A673 (cell line): ENCODE measurements at regions not wholly inside any gene's neighbourhood (a gene's known extent, or its start where the extent isn't known, plus 50 kb on each side); places are given as distances from the start of the nearest gene placed in this dataset.
A peak's percentile ranks its signal among the peaks of the same experiment; 100 is the strongest.

Source experiments
- BruUV-seq: library from RNA; stranded (reverse); fragments of 400-500 nt; replicated peaks from 2 replicates; lab custom pipeline; 2021; lab: Mats Ljungman, UMichigan
- CTCF ChIA-PET: fragments of 300-600 bp; sonication (Branson Sonifier 250); formaldehyde crosslinking; loops from one replicate; lab custom pipeline; 2022; ENCODE audit warnings: antibody characterized with exemption; lab: Charles Lee
- POLR2A ChIA-PET: fragments of 300-600 bp; sonication (Branson Sonifier 250); formaldehyde crosslinking; loops from one replicate; lab custom pipeline; 2022; ENCODE audit warnings: antibody characterized with exemption; ENCODE audit not compliant: low non-redundant PET; lab: Charles Lee
- DNase-seq: peaks from one replicate; pipeline ENCODE4 v3.0.0-alpha.2; 2015; ENCODE audit warnings: low spot score
- H3K27ac ChIP-seq: fragments of 200-600 bp; sonication (generic); 2 replicates; pipeline ENCODE4 v1.5.1; 2016; ENCODE audit warnings: mixed run types, low read depth, mild to moderate bottlenecking, mixed read lengths, antibody characterized with exemption, low read length; ENCODE audit not compliant: poor library complexity, severe bottlenecking
- H3K27me3 ChIP-seq: fragments of 200-600 bp; sonication (generic); replicated peaks from 2 replicates; pipeline ENCODE4 v1.6.1; 2017; ENCODE audit warnings: mixed run types, low read depth, mild to moderate bottlenecking, mixed read lengths, antibody characterized with exemption, low read length; ENCODE audit not compliant: insufficient read depth, poor library complexity
- H3K36me3 ChIP-seq: fragments of 200-600 bp; sonication (generic); 2 replicates; pipeline ENCODE4 v1.6.1; 2016; ENCODE audit warnings: mixed run types, mild to moderate bottlenecking, mixed read lengths, antibody characterized with exemption, low read length; ENCODE audit not compliant: insufficient read depth, poor library complexity, severe bottlenecking
- H3K4me1 ChIP-seq: fragments of 200-600 bp; sonication (generic); 2 replicates; pipeline ENCODE4 v1.6.1; 2017; ENCODE audit warnings: mixed run types, mild to moderate bottlenecking, mixed read lengths, antibody characterized with exemption, low read length; ENCODE audit not compliant: insufficient read depth, poor library complexity, severe bottlenecking
- H3K4me3 ChIP-seq: fragments of 200-600 bp; sonication (generic); 2 replicates; pipeline ENCODE4 v1.5.1; 2016; ENCODE audit warnings: low read depth, mixed run types, mild to moderate bottlenecking, mixed read lengths, low read length; ENCODE audit not compliant: poor library complexity, severe bottlenecking
- H3K9me3 ChIP-seq: fragments of 200-600 bp; sonication (generic); 2 replicates; pipeline ENCODE4 v1.6.1; 2016; ENCODE audit warnings: mixed run types, low read depth, mild to moderate bottlenecking, mixed read lengths, antibody characterized with exemption, low read length; ENCODE audit not compliant: poor library complexity, severe bottlenecking
- EZH2 ChIP-seq: fragments of 200-600 bp; sonication (generic); IDR thresholded peaks from 2 replicates; pipeline ENCODE4 v1.6.1; 2017; ENCODE audit warnings: borderline replicate concordance, low read depth, mild to moderate bottlenecking, mixed read lengths, antibody characterized with exemption, low read length; ENCODE audit not compliant: poor library complexity, severe bottlenecking
- intact Hi-C: fragments of 100-400 bp; cut with micrococcal nuclease; formaldehyde crosslinking; loops from one replicate; pipeline ENCODE4 v1.10.0; 2022; ENCODE audit not compliant: unreplicated experiment
- TF ChIP-seq, protein P1 (sequence below): fragments of 300-800, 200-600 bp; sonication (generic); conservative IDR thresholded peaks from 2 replicates; pipeline ENCODE4 v1.5.1; 2017; ENCODE audit warnings: low read depth, mild to moderate bottlenecking, antibody characterized with exemption, low read length, moderate library complexity, mixed read lengths

DNA sequence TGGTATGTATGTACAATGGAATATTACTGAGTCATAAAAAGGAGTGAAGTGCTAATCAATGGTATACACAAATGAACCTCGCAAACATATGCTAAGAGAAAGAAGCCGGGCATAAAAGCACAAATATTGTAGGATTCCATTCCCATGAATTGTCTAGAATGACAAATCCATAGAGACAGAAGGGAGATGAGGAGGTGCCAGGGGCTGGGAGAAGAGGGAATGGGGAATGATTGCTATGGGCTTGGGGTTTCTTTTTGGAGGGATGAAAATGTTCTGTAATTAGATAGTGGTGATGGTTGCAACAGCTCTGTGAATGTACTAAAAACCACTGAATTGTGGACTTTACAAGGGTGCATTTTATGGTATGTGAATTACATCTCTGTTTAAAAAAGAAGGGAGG lies 73.5 kb downstream of the GLI2 start:
- Histone ChIP-seq H3K27ac (peak overlapping the region; percentile 9), H3K4me3 (no peak overlapping the region), H3K4me1 (peaks cover 19% of the 10 kb centered on the region), H3K9me3 (no peaks in the 10 kb centered on the region), H3K27me3 (no peaks in the 10 kb centered on the region), H3K36me3 (no peaks in the 10 kb centered on the region)
- BruUV-seq, result no TSS peak
- no peak for DNase-seq
- no peak for TF ChIP-seq EZH2
- TF ChIP-seq, protein P1, sequence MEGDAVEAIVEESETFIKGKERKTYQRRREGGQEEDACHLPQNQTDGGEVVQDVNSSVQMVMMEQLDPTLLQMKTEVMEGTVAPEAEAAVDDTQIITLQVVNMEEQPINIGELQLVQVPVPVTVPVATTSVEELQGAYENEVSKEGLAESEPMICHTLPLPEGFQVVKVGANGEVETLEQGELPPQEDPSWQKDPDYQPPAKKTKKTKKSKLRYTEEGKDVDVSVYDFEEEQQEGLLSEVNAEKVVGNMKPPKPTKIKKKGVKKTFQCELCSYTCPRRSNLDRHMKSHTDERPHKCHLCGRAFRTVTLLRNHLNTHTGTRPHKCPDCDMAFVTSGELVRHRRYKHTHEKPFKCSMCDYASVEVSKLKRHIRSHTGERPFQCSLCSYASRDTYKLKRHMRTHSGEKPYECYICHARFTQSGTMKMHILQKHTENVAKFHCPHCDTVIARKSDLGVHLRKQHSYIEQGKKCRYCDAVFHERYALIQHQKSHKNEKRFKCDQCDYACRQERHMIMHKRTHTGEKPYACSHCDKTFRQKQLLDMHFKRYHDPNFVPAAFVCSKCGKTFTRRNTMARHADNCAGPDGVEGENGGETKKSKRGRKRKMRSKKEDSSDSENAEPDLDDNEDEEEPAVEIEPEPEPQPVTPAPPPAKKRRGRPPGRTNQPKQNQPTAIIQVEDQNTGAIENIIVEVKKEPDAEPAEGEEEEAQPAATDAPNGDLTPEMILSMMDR, result no peak
- ChIA-PET CTCF (interaction anchor here (0.6 kb wide), 3 partner anchors 18 to 67 kb away, joined by 3 to 11 read pairs (median 4); no protein-coding TSS in a partner anchor), POLR2A (no interaction called here)
- intact Hi-C loops, result no loop called here

DNA sequence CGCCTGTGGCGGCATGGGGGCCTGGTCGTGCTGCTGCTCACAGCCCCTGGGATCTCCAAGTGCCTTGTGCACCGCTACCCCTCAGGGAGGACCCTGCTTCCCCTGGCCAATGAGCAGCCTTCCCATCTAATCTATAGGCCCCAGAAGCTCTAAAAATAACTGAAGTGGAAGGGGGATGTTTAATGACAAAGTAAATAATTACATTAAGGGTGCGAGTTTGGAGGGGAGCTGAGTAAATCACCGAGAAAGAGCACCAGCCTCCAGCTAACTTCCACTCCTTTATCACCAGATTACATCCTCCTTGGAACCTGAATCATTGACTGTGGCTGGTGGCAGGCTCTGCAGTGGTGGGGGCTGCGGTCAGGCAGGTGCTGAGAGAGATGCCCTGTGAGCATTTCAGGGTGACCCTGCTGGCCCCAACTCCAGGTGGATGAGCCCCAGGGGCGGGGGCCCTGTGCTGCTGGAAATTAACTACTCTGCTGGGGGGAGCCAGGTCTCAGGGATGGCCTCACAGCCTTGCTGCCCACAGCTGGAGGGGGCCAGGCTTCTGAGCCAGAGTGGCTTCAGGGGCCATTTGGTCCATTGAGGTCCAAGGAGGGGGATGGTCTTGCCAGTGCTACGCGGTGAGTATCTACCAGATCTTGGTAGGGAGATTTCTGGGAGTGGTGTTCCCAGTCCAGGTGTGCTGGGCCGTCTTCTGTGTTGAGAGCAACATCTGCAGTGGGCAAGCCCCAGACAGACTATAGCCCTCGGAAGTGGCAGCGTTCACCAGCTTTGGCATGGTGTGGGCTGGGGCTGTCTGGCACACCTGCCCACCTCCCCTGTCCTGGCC lies 74.2 kb downstream of the GLI2 start:
- no peak for TF ChIP-seq EZH2
- TF ChIP-seq, protein P1, result no peak
- Histone ChIP-seq H3K27me3 (no peaks in the 10 kb centered on the region), H3K27ac (peak overlapping the region; percentile 9), H3K36me3 (no peaks in the 10 kb centered on the region), H3K4me3 (no peak overlapping the region), H3K9me3 (no peaks in the 10 kb centered on the region), H3K4me1 (peaks cover 19% of the 10 kb centered on the region)
- ChIA-PET POLR2A (no interaction called here), CTCF (interaction anchor here (0.6 kb wide), 1 partner anchor 53 kb away, joined by 11 read pairs; no protein-coding TSS in a partner anchor)
- no TSS peak for BruUV-seq
- peak; percentile 84 for DNase-seq
- intact Hi-C loops, result no loop called here

DNA sequence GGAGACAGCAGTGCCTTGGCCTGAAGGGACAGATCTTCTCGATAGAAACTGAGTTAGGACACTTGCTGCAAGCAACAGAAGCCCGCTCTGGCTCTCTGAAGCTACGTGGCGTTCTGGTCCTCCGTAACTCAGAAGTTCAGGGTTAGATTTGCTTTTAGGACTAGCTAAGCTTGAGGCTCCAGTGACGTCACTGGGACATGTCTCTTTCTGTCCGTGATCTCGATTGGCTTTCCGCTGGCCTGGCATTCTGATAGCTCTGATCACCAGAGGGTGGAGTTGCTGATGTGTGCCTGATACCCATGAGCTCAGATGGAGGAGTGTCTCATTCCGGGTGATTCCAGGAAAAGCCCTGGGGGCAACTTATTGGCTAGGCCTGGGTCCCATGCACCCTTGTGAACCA lies 75.0 kb downstream of the GLI2 start:
- ChIA-PET CTCF (no interaction called here), POLR2A (no interaction called here)
- TF ChIP-seq, protein P1, result no peak
- no peak for TF ChIP-seq EZH2
- H3K27ac ChIP-seq, result no peak overlapping the region
- H3K9me3 ChIP-seq, result no peaks in the 10 kb centered on the region
- no peak for DNase-seq
- no peak overlapping the region for H3K4me3 ChIP-seq
- no peaks in the 10 kb centered on the region for H3K27me3 ChIP-seq
- no TSS peak for BruUV-seq
- H3K4me1 ChIP-seq, result peaks cover 19% of the 10 kb centered on the region
- intact Hi-C loops, result no loop called here
- no peaks in the 10 kb centered on the region for H3K36me3 ChIP-seq
